AG04449 (cell line): ENCODE measurements at regions not wholly inside any gene's neighbourhood (a gene's known extent, or its start where the extent isn't known, plus 50 kb on each side); places are given as distances from the start of the nearest gene placed in this dataset.

ENCODE experiments used
- CTCF ChIA-PET: fragments of 350-600 bp; formaldehyde crosslinking; extraction: SDS; loops from one replicate; lab custom pipeline; 2021; ENCODE audit warnings: antibody characterized with exemption; lab: Yijun Ruan, JAX
- POLR2A ChIA-PET: fragments of 400-600, 350-600 bp; formaldehyde crosslinking; extraction: SDS; loops from one replicate; lab custom pipeline; 2020; ENCODE audit warnings: antibody characterized with exemption, inconsistent platforms; lab: Yijun Ruan, JAX
- DNase-seq: peaks from one replicate; pipeline ENCODE4 v3.0.0-alpha.2; 2010; ENCODE audit warnings: low read depth, low spot score
- H3K4me3 ChIP-seq: 2 replicates; pipeline ENCODE4 v1.5.1; 2011; ENCODE audit warnings: low read depth, mild to moderate bottlenecking, control low read depth, low read length
- CTCF ChIP-seq: IDR thresholded peaks from one replicate; pipeline ENCODE4 v1.5.1; 2011; ENCODE audit warnings: mild to moderate bottlenecking, moderate library complexity, low read length, control low read depth, inconsistent platforms; ENCODE audit not compliant: insufficient read depth; ENCODE audit errors: missing control alignments

- DNase-seq, result no peak
- H3K4me3 ChIP-seq, result no peak overlapping the region
- POLR2A ChIA-PET, result no interaction called here
- TF ChIP-seq CTCF, result no peak
- CTCF ChIA-PET, result no interaction called here
Measured at GRCh38 chr2:121818546-121818945, 63.1 kb downstream of the TSN start.

GRCh38 chr2:121819846-121820245 is 64.4 kb downstream of the TSN start:
- no peak for TF ChIP-seq CTCF
- no peak overlapping the region for H3K4me3 ChIP-seq
- no peak for DNase-seq
- POLR2A ChIA-PET, result no interaction called here
- CTCF ChIA-PET, result interaction anchor here (3.2 kb wide), 1 partner anchor 9 kb away, joined by 15 read pairs; no protein-coding TSS in a partner anchor

GRCh38 chr2:121821476-121822158 is 66.2 kb downstream of the TSN start:
- no peak for DNase-seq
- ChIA-PET POLR2A (interaction anchor here (0.6 kb wide), 1 partner anchor 16 kb away, joined by 4 read pairs; no protein-coding TSS in a partner anchor), CTCF (interaction anchor here (0.6 to 3.2 kb wide), 2 partner anchors 10 to 602 kb away, joined by 5 to 15 read pairs; no protein-coding TSS in a partner anchor)
- H3K4me3 ChIP-seq, result no peak overlapping the region
- no peak for TF ChIP-seq CTCF

- H3K4me3 ChIP-seq, result no peak overlapping the region
- no peak for TF ChIP-seq CTCF
- CTCF ChIA-PET, result no interaction called here
- no peak for DNase-seq
- POLR2A ChIA-PET, result no interaction called here
Measured at GRCh38 chr2:121824264-121824663, 68.8 kb downstream of the TSN start.

- no peak for DNase-seq
- H3K4me3 ChIP-seq, result no peak overlapping the region
- ChIA-PET POLR2A (no interaction called here), CTCF (interaction anchor here (2.5 kb wide), 1 partner anchor 14 kb away, joined by 9 read pairs; no protein-coding TSS in a partner anchor)
- no peak for TF ChIP-seq CTCF
Measured at GRCh38 chr2:121825003-121825950, 69.8 kb downstream of the TSN start.

GRCh38 chr2:121826036-121826435 is 70.6 kb downstream of the TSN start:
- CTCF ChIA-PET, result interaction anchor here (2.5 kb wide), 1 partner anchor 15 kb away, joined by 9 read pairs; no protein-coding TSS in a partner anchor
- DNase-seq, result no peak
- H3K4me3 ChIP-seq, result no peak overlapping the region
- POLR2A ChIA-PET, result no interaction called here
- TF ChIP-seq CTCF, result no peak
